Vagina (tissue), 2 donors: ENCODE measurements at regions not wholly inside any gene's neighbourhood (a gene's known extent, or its start where the extent isn't known, plus 50 kb on each side); places are given as distances from the start of the nearest gene placed in this dataset.

Experiments used
- DNase-seq, 2 donors: peaks; one replicate each; pipeline ENCODE4 v3.0.0-alpha.2; 2017; ENCODE audit errors: extremely low spot score in 2 of 2
- H3K27ac ChIP-seq: fragments of 200-600 bp; sonication (generic); one replicate; pipeline ENCODE4 v1.5.1; 2019
- H3K27me3 ChIP-seq: fragments of 200-600 bp; sonication (generic); one replicate; pipeline ENCODE4 v1.5.1; 2019
- H3K36me3 ChIP-seq, 2 donors: fragments of 200-600 bp; sonication (generic); one replicate each; pipeline ENCODE4 v1.5.1; 2017 to 2019
- H3K4me1 ChIP-seq: fragments of 200-600 bp; sonication (generic); one replicate; pipeline ENCODE4 v1.5.1; 2019
- H3K4me3 ChIP-seq, 2 donors: fragments of 200-600 bp; sonication (generic); 1 replicate in 1 of 2; 2 replicates in 1 of 2; pipeline ENCODE4 v1.5.1; 2016 to 2019
- H3K9me3 ChIP-seq: fragments of 200-600 bp; sonication (generic); one replicate; pipeline ENCODE4 v1.5.1; 2019
- CTCF ChIP-seq, 3 experiments: fragments of 450-650 bp in 2 of 3; fragments of 200-600 bp in 1 of 3; sonication (generic) in 1 of 3; IDR thresholded peaks; one replicate each; pipeline ENCODE4 v1.5.1; 2017 to 2019; ENCODE audit warnings: antibody characterized with exemption in 3 of 3, mild to moderate bottlenecking in 2 of 3, moderate library complexity in 2 of 3
- POLR2A ChIP-seq, 2 donors: fragments of 450-650 bp; IDR thresholded peaks; one replicate each; pipeline ENCODE4 v1.6.1; 2017; ENCODE audit warnings: antibody characterized with exemption in 2 of 2, mild to moderate bottlenecking in 2 of 2, moderate library complexity in 2 of 2
- POLR2AphosphoS5 ChIP-seq, 2 donors: sonication (generic); formaldehyde crosslinking; IDR thresholded peaks; one replicate each; pipeline ENCODE4 v1.9.0; 2017; ENCODE audit warnings: antibody characterized with exemption in 2 of 2, mild to moderate bottlenecking in 2 of 2, low read depth in 1 of 2; ENCODE audit not compliant: insufficient read depth in 1 of 2
- intact Hi-C: fragments of 100-400 bp; cut with DNase I; formaldehyde crosslinking; loops from one replicate; pipeline ENCODE4 v1.15.1; 2023

DNA sequence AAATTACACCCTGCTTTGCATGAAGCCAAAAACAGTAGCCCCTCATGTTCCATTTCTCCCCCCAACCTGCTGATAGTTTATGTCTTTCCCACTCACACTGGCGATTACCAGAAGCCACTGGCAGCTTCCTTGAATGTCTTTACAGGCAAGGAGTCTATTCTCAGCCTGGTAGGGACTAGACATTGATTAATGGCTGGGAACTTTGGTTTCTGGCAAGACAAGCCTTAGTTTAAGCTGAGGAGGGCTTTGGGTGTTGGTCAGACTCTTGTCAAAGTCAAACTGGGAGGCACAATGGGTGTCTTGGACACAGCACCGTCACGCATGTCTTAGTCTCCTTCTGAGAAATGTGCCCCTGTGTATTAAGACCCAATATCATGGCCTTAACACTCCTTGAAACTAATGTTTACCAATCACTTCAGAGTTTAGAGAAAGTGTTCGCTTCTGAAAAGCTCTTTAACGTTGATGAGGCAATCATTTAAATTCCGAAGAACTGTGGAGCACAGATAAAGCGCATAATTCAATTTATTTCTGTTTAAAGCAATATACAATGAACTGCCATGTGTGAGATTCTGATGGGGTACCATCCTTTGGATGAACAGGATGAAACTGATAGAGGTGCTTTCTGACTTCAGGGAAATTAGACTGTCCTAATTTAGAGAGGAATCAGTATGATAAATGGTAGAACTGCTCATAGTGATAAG is 53.9 kb upstream of the CPEB4 start:
- intact Hi-C loops: no loop called here
- Histone ChIP-seq H3K4me1 (peaks cover 6% of the 10 kb centered on the region), H3K36me3 (no peaks in the 10 kb centered on the region), H3K4me3 (no peak overlapping the region), H3K27ac (no peak overlapping the region), H3K27me3 (no peaks in the 10 kb centered on the region), H3K9me3 (no peaks in the 10 kb centered on the region)
- TF ChIP-seq POLR2A (IDR thresholded peaks at IDR 0.05): no peak
- DNase-seq: no peak

- Histone ChIP-seq H3K27me3 (no peaks in the 10 kb centered on the region), H3K4me3 (no peak overlapping the region), H3K36me3 (no peaks in the 10 kb centered on the region), H3K27ac (no peak overlapping the region), H3K9me3 (no peaks in the 10 kb centered on the region), H3K4me1 (peaks cover 6% of the 10 kb centered on the region)
- no peak for TF ChIP-seq POLR2AphosphoS5 (IDR thresholded peaks at IDR 0.05; ENCODE audit: insufficient read depth in 1 of 2, low read depth in 1 of 2)
- TF ChIP-seq CTCF (IDR thresholded peaks at IDR 0.05): no peak
- no peak for TF ChIP-seq POLR2A (IDR thresholded peaks at IDR 0.05)
- DNase-seq: no peak
- intact Hi-C loops: no loop called here
Observed at GRCh38 chr5:173835131-173835530, 53.0 kb upstream of the CPEB4 start.

- H3K4me1 ChIP-seq: peaks cover 6% of the 10 kb centered on the region
- H3K36me3 ChIP-seq: no peaks in the 10 kb centered on the region
- H3K27ac ChIP-seq: no peak overlapping the region
- H3K9me3 ChIP-seq: no peaks in the 10 kb centered on the region
- no peak for DNase-seq
- no peak for TF ChIP-seq POLR2AphosphoS5 (IDR thresholded peaks at IDR 0.05; ENCODE audit: insufficient read depth in 1 of 2, low read depth in 1 of 2)
- TF ChIP-seq POLR2A (IDR thresholded peaks at IDR 0.05): no peak
- TF ChIP-seq CTCF (IDR thresholded peaks at IDR 0.05): no peak
- H3K27me3 ChIP-seq: no peaks in the 10 kb centered on the region
- intact Hi-C loops: no loop called here
- H3K4me3 ChIP-seq: no peak overlapping the region
Observed at GRCh38 chr5:173835661-173836060, 52.5 kb upstream of the CPEB4 start.

GRCh38 chr5:173837654-173838053 is 50.5 kb upstream of the CPEB4 start:
- no peaks in the 10 kb centered on the region for H3K36me3 ChIP-seq
- peaks cover 6% of the 10 kb centered on the region for H3K4me1 ChIP-seq
- no peak for DNase-seq
- H3K4me3 ChIP-seq: no peak overlapping the region
- H3K9me3 ChIP-seq: no peaks in the 10 kb centered on the region
- intact Hi-C loops: no loop called here
- TF ChIP-seq CTCF (IDR thresholded peaks at IDR 0.05): no peak
- TF ChIP-seq POLR2AphosphoS5 (IDR thresholded peaks at IDR 0.05; ENCODE audit: insufficient read depth in 1 of 2, low read depth in 1 of 2): no peak
- no peak for TF ChIP-seq POLR2A (IDR thresholded peaks at IDR 0.05)
- no peaks in the 10 kb centered on the region for H3K27me3 ChIP-seq
- no peak overlapping the region for H3K27ac ChIP-seq
